ENCODE measurements at regions not wholly inside any gene's neighbourhood (a gene's known extent, or its start where the extent isn't known, plus 50 kb on each side); places are given as distances from the start of the nearest gene placed in this dataset.

GRCh38 chr6:54516321-54516720 lies 208.1 kb downstream of the TINAG start:
- DNase-seq (ENCODE audit: low read depth): no peak
- no peak for TF ChIP-seq CTCF (IDR thresholded peaks at IDR 0.05; ENCODE audit: insufficient read depth, low read length, severe bottlenecking)
- FAIRE-seq: no peak
- Histone ChIP-seq H3K27me3 (ENCODE audit: control insufficient read depth, insufficient read depth, low read length) (no peaks in the 10 kb centered on the region), H3K4me3 (ENCODE audit: low read depth, low read length) (no peak overlapping the region), H3K36me3 (ENCODE audit: control insufficient read depth, insufficient read depth, low read length) (no peaks in the 10 kb centered on the region)

GRCh38 chr6:54519161-54519560 lies 210.9 kb downstream of the TINAG start:
- DNase-seq (ENCODE audit: low read depth): no peak

GRCh38 chr6:54525731-54526130 lies 217.5 kb downstream of the TINAG start:
- H3K27me3 ChIP-seq (ENCODE audit: control insufficient read depth, insufficient read depth, low read length): no peaks in the 10 kb centered on the region
- DNase-seq (ENCODE audit: low read depth): peak; percentile 56
- no peak overlapping the region for H3K4me3 ChIP-seq (ENCODE audit: low read depth, low read length)
- TF ChIP-seq CTCF (IDR thresholded peaks at IDR 0.05; ENCODE audit: insufficient read depth, low read length, severe bottlenecking): no peak
- FAIRE-seq: no peak
- no peaks in the 10 kb centered on the region for H3K36me3 ChIP-seq (ENCODE audit: control insufficient read depth, insufficient read depth, low read length)

More at GRCh38 chr6:54519161-54519560, 210.9 kb downstream of the TINAG start:
- no peaks in the 10 kb centered on the region for H3K36me3 ChIP-seq (ENCODE audit: control insufficient read depth, insufficient read depth, low read length)
- FAIRE-seq: no peak
- no peak overlapping the region for H3K4me3 ChIP-seq (ENCODE audit: low read depth, low read length)
- no peaks in the 10 kb centered on the region for H3K27me3 ChIP-seq (ENCODE audit: control insufficient read depth, insufficient read depth, low read length)
- TF ChIP-seq CTCF (IDR thresholded peaks at IDR 0.05; ENCODE audit: insufficient read depth, low read length, severe bottlenecking): no peak

GRCh38 chr6:54533567-54533966 lies 225.3 kb downstream of the TINAG start:
- Histone ChIP-seq H3K36me3 (ENCODE audit: control insufficient read depth, insufficient read depth, low read length) (no peaks in the 10 kb centered on the region), H3K4me3 (ENCODE audit: low read depth, low read length) (no peak overlapping the region), H3K27me3 (ENCODE audit: control insufficient read depth, insufficient read depth, low read length) (no peaks in the 10 kb centered on the region)
- no peak for DNase-seq (ENCODE audit: low read depth)
- no peak for FAIRE-seq
- no peak for TF ChIP-seq CTCF (IDR thresholded peaks at IDR 0.05; ENCODE audit: insufficient read depth, low read length, severe bottlenecking)

GRCh38 chr6:54535568-54535967 lies 227.3 kb downstream of the TINAG start:
- no peaks in the 10 kb centered on the region for H3K36me3 ChIP-seq (ENCODE audit: control insufficient read depth, insufficient read depth, low read length)
- no peak for TF ChIP-seq CTCF (IDR thresholded peaks at IDR 0.05; ENCODE audit: insufficient read depth, low read length, severe bottlenecking)
- H3K27me3 ChIP-seq (ENCODE audit: control insufficient read depth, insufficient read depth, low read length): no peaks in the 10 kb centered on the region
- no peak overlapping the region for H3K4me3 ChIP-seq (ENCODE audit: low read depth, low read length)
- FAIRE-seq: no peak
- DNase-seq (ENCODE audit: low read depth): no peak

GRCh38 chr6:54541541-54541940 lies 233.3 kb downstream of the TINAG start:
- TF ChIP-seq CTCF (IDR thresholded peaks at IDR 0.05; ENCODE audit: insufficient read depth, low read length, severe bottlenecking): no peak
- H3K4me3 ChIP-seq (ENCODE audit: low read depth, low read length): no peak overlapping the region
- DNase-seq (ENCODE audit: low read depth): no peak
- no peaks in the 10 kb centered on the region for H3K27me3 ChIP-seq (ENCODE audit: control insufficient read depth, insufficient read depth, low read length)
- FAIRE-seq: no peak
- no peaks in the 10 kb centered on the region for H3K36me3 ChIP-seq (ENCODE audit: control insufficient read depth, insufficient read depth, low read length)

Data from bronchial epithelial cell (primary cell).